ENCODE measurements at regions not wholly inside any gene's neighbourhood (a gene's known extent, or its start where the extent isn't known, plus 50 kb on each side); places are given as distances from the start of the nearest gene placed in this dataset.

GRCh38 chr9:101792475-101792874, 54.0 kb upstream of the GRIN3A start:
- no peak for TF ChIP-seq NFIC (IDR thresholded peaks at IDR 0.05)

- TF ChIP-seq YY1 (IDR thresholded peaks at IDR 0.05; ENCODE audit: low read depth) = no peak
- peak; percentile 82 for TF ChIP-seq RAD21 (IDR thresholded peaks at IDR 0.05; ENCODE audit: low read depth)
- no peak for TF ChIP-seq CREB1 (IDR thresholded peaks at IDR 0.05; ENCODE audit: low read depth)
- no peak for TF ChIP-seq TEAD4 (IDR thresholded peaks at IDR 0.05)
Observed at GRCh38 chr9:101791938-101792337, 53.5 kb upstream of the GRIN3A start.

GRCh38 chr9:101791533-101791932, 53.1 kb upstream of the GRIN3A start:
- TF ChIP-seq RAD21 (IDR thresholded peaks at IDR 0.05; ENCODE audit: low read depth) = no peak
- no peak for TF ChIP-seq USF1 (IDR thresholded peaks at IDR 0.05)
- no peak for TF ChIP-seq NFIC (IDR thresholded peaks at IDR 0.05)
- TF ChIP-seq CREB1 (IDR thresholded peaks at IDR 0.05; ENCODE audit: low read depth) = no peak
- no peak for TF ChIP-seq TAF1 (IDR thresholded peaks at IDR 0.05; ENCODE audit: low read depth)
- TF ChIP-seq FOXM1 (IDR thresholded peaks at IDR 0.05; ENCODE audit: borderline replicate concordance, low read depth) = no peak

Data from Ishikawa (cell line).